ENCODE measurements at regions not wholly inside any gene's neighbourhood (a gene's known extent, or its start where the extent isn't known, plus 50 kb on each side); places are given as distances from the start of the nearest gene placed in this dataset.

DNA sequence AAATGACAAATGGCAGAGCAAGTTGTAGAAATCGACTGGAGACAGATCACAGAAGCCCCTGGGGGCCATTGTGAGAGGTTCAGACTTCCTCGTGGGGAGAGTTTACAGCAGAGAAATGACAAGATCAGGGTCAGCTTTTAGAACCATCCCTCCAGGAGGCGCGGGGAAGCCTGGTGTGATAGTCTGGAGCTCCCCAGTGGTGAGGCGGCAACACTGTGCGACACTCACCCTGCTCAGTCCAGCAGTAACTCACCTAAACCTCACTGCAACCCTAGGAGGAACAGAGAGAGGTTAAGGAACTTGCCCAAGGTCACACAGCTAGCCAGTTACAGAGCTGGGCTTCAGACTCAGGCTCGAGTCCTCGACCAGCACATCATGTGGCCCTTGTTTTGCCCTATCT lies 123.4 kb upstream of the IRX3 start:
- TF ChIP-seq, protein P1, sequence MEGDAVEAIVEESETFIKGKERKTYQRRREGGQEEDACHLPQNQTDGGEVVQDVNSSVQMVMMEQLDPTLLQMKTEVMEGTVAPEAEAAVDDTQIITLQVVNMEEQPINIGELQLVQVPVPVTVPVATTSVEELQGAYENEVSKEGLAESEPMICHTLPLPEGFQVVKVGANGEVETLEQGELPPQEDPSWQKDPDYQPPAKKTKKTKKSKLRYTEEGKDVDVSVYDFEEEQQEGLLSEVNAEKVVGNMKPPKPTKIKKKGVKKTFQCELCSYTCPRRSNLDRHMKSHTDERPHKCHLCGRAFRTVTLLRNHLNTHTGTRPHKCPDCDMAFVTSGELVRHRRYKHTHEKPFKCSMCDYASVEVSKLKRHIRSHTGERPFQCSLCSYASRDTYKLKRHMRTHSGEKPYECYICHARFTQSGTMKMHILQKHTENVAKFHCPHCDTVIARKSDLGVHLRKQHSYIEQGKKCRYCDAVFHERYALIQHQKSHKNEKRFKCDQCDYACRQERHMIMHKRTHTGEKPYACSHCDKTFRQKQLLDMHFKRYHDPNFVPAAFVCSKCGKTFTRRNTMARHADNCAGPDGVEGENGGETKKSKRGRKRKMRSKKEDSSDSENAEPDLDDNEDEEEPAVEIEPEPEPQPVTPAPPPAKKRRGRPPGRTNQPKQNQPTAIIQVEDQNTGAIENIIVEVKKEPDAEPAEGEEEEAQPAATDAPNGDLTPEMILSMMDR (IDR thresholded peaks at IDR 0.05), result no peak
- no peak for TF ChIP-seq POLR2A (IDR thresholded peaks at IDR 0.05)
- no peak for TF ChIP-seq EP300 (IDR thresholded peaks at IDR 0.05)

Measured in ovary (tissue), 3 donors.